Type B pancreatic cell (in vitro differentiated cells): ENCODE measurements at regions not wholly inside any gene's neighbourhood (a gene's known extent, or its start where the extent isn't known, plus 50 kb on each side); places are given as distances from the start of the nearest gene placed in this dataset.

Experiments used
- DNase-seq: peaks from one replicate; pipeline ENCODE4 v3.0.0; 2021; ENCODE audit warnings: mixed read lengths; ENCODE audit not compliant: unreplicated experiment; ENCODE audit errors: extremely low spot score
- H3K27ac Mint-ChIP-seq: 2 replicates; pipeline ENCODE4 v1.8.0; 2021; ENCODE audit warnings: mild to moderate bottlenecking, mixed read lengths
- H3K27me3 Mint-ChIP-seq: 2 replicates; pipeline ENCODE4 v1.8.0; 2021; ENCODE audit warnings: mixed read lengths
- H3K36me3 Mint-ChIP-seq: 2 replicates; pipeline ENCODE4 v1.8.0; 2021; ENCODE audit warnings: mixed read lengths
- H3K4me1 Mint-ChIP-seq: one replicate; pipeline ENCODE4 v1.8.0; 2021; ENCODE audit warnings: mixed read lengths; ENCODE audit not compliant: unreplicated experiment
- H3K4me3 Mint-ChIP-seq: 2 replicates; pipeline ENCODE4 v1.8.0; 2021; ENCODE audit warnings: mild to moderate bottlenecking, mixed read lengths
- H3K9me3 Mint-ChIP-seq: 2 replicates; pipeline ENCODE4 v1.8.0; 2021; ENCODE audit warnings: mixed read lengths
- TF ChIP-seq, protein P1 (sequence below): fragments of 200-600 bp; sonication (generic); conservative IDR thresholded peaks from 2 replicates; pipeline ENCODE4 v1.5.0; 2021; ENCODE audit warnings: antibody characterized with exemption, mild to moderate bottlenecking

DNA sequence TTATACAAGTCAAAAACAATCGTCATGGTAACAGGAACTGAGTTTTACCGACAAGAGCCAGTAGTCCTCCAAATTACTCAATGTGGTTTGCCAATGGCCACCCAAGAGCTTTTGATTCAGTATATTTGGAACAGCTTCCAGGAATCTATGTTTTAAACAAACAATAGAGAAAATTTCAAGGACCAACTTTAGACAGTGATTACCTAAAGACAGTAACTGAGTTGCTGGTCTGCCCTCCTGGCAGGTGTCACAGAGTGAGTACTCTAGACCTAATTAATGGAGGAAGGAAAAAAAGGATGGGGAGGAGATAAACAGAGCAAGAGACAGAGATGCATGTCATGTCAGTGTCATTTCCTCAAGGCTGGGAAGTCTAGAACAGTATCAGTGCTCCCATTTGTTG lies 361.3 kb upstream of the BTBD3 start:
- DNase-seq: no peak
- Mint-ChIP-seq H3K36me3 (no peaks in the 10 kb centered on the region), H3K9me3 (no peaks in the 10 kb centered on the region), H3K27ac (no peak overlapping the region), H3K4me3 (no peak overlapping the region), H3K4me1 (no peaks in the 10 kb centered on the region), H3K27me3 (no peaks in the 10 kb centered on the region)
- TF ChIP-seq, protein P1, sequence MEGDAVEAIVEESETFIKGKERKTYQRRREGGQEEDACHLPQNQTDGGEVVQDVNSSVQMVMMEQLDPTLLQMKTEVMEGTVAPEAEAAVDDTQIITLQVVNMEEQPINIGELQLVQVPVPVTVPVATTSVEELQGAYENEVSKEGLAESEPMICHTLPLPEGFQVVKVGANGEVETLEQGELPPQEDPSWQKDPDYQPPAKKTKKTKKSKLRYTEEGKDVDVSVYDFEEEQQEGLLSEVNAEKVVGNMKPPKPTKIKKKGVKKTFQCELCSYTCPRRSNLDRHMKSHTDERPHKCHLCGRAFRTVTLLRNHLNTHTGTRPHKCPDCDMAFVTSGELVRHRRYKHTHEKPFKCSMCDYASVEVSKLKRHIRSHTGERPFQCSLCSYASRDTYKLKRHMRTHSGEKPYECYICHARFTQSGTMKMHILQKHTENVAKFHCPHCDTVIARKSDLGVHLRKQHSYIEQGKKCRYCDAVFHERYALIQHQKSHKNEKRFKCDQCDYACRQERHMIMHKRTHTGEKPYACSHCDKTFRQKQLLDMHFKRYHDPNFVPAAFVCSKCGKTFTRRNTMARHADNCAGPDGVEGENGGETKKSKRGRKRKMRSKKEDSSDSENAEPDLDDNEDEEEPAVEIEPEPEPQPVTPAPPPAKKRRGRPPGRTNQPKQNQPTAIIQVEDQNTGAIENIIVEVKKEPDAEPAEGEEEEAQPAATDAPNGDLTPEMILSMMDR: no peak

DNA sequence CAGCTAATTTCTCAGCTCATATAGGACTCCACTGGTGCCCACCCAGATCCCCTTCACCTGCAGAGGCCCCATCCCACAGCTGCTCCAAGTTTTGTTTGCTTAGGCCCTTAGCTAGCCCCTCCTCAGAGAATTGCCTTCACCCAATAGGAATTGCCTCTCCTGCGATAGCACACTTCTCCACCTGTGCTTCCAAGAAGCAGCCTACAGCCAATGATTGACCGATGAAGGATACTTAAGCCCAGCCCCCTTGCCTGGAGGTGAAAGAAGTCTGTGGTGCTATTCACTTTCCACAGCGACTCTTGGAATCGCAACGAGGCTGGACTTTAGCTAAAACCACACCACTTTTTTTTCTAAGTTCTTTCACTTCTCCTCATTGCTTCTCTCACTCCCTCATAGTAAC lies 353.2 kb upstream of the BTBD3 start:
- H3K9me3 Mint-ChIP-seq: no peaks in the 10 kb centered on the region
- TF ChIP-seq, protein P1: no peak
- H3K4me1 Mint-ChIP-seq: no peaks in the 10 kb centered on the region

DNA sequence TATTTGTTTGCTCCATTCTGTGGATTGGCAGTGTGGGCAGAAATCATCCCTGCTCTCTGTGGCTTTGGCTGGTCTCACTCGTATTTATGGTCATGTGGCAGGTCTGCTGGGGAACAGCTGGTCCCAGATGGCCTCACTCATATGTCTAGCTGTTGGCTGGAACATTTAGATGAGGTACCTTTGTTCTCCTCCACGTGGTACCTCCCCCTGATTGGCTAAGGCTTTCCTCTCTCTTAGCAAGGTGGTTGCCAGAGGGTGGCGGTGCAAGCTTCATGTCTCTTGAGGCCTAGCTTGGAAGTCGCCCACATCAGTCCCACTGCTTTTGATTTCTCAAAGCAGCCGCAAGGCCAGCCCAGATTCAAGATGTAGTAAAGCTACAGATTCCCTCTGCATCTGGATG lies 348.5 kb upstream of the BTBD3 start:
- TF ChIP-seq, protein P1: no peak
- Mint-ChIP-seq H3K36me3 (no peaks in the 10 kb centered on the region), H3K27me3 (no peaks in the 10 kb centered on the region), H3K9me3 (no peaks in the 10 kb centered on the region), H3K4me1 (peaks cover 7% of the 10 kb centered on the region), H3K27ac (no peak overlapping the region), H3K4me3 (no peak overlapping the region)
- DNase-seq: no peak

More for the DNA sequence above, 353.2 kb upstream of the BTBD3 start:
- no peaks in the 10 kb centered on the region for H3K36me3 Mint-ChIP-seq
- DNase-seq: no peak
- H3K4me3 Mint-ChIP-seq: no peak overlapping the region
- H3K27ac Mint-ChIP-seq: no peak overlapping the region
- H3K27me3 Mint-ChIP-seq: no peaks in the 10 kb centered on the region

DNA sequence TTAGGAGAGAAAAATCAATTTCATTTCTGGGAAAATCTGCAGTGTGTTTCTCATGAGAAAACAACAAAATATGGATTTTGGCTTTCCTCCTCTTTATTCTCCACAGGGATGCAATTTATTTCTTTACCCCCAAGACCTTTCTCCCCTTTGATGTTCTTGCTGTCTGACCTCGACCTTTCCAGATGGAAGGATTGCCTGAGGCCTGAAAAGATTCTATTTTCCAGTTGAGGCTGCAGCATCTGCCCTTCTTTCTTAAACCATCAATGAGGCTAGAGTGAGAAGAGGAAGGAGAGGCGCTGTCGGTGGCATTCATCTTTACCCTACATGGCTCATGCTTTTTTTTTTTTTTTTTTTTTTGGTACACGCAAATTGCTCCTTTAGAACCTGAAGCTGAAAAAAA lies 344.2 kb upstream of the BTBD3 start:
- Mint-ChIP-seq H3K4me3 (no peak overlapping the region), H3K9me3 (no peaks in the 10 kb centered on the region), H3K27me3 (peaks cover 5% of the 10 kb centered on the region), H3K27ac (no peak overlapping the region), H3K36me3 (no peaks in the 10 kb centered on the region), H3K4me1 (peaks cover 7% of the 10 kb centered on the region)
- TF ChIP-seq, protein P1: no peak
- no peak for DNase-seq

DNA sequence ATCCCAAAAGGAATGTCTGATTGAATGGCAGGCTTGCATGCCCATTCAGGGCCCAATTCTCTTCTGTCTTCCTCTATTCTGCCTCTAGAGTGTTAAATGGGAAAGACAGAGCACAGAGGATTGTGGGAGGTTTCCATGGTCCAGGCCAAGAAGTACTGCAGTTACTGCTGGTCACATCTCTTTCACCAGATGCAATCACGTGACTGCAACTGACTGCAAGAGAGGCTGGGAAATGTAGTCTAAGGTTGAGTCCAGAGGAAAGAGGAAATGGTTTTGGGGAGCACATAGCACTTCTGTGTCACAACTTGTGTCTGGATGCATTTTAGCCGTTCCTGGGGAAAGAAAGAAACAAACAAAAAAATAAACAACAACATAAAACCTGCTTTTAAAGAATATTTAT lies 336.4 kb upstream of the BTBD3 start:
- Mint-ChIP-seq H3K27me3 (no peaks in the 10 kb centered on the region), H3K4me3 (no peak overlapping the region), H3K4me1 (no peaks in the 10 kb centered on the region), H3K9me3 (no peaks in the 10 kb centered on the region), H3K36me3 (no peaks in the 10 kb centered on the region), H3K27ac (no peak overlapping the region)
- no peak for DNase-seq
- TF ChIP-seq, protein P1: no peak

DNA sequence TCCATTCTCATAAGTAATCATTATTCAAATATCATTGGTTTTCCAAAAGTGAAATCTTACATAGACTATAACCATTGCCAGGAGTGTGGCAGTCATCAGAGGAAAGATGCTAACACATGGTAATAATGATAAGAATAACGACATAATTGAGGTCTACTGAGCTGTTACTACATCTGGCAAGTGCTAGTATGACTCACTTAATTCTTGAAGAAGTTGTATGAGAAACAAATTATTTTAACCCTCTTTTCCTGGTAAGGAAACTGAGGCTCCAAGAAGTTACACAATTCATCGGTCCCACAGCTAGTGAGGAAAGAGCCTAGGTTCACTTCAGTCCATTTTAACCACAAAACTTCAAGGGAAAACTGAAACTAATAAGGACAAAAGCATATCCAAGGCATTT lies 335.6 kb upstream of the BTBD3 start:
- no peaks in the 10 kb centered on the region for H3K4me1 Mint-ChIP-seq
- TF ChIP-seq, protein P1: no peak
- no peaks in the 10 kb centered on the region for H3K9me3 Mint-ChIP-seq
- H3K36me3 Mint-ChIP-seq: no peaks in the 10 kb centered on the region
- no peaks in the 10 kb centered on the region for H3K27me3 Mint-ChIP-seq
- no peak overlapping the region for H3K27ac Mint-ChIP-seq
- no peak for DNase-seq
- H3K4me3 Mint-ChIP-seq: no peak overlapping the region
